H9 (cell line): ENCODE measurements at regions not wholly inside any gene's neighbourhood (a gene's known extent, or its start where the extent isn't known, plus 50 kb on each side); places are given as distances from the start of the nearest gene placed in this dataset.
"Not testable (repeated sequence)": the region's sequence is repeated elsewhere in the genome, so short reads cannot be mapped to it uniquely, and the experiment has no call there.

ENCODE experiments used
- DNase-seq: peaks from one replicate; pipeline ENCODE4 v3.0.0-alpha.2; 2017
- H2AFZ ChIP-seq: one replicate; pipeline ENCODE4 v1.6.1; 2013; ENCODE audit warnings: mild to moderate bottlenecking, low read length, control low read depth, moderate library complexity
- H2AK5ac ChIP-seq: 2 replicates; pipeline ENCODE4 v1.6.1; 2013; ENCODE audit warnings: low read length, control low read depth, mixed read lengths; ENCODE audit not compliant: insufficient read length
- H2BK120ac ChIP-seq: one replicate; pipeline ENCODE4 v1.6.1; 2013; ENCODE audit warnings: low read depth, mild to moderate bottlenecking, low read length, control low read depth, inconsistent platforms; ENCODE audit not compliant: poor library complexity, severe bottlenecking
- H2BK12ac ChIP-seq: 2 replicates; pipeline ENCODE4 v1.6.1; 2013; ENCODE audit warnings: low read length, control low read depth, mixed read lengths, low read depth; ENCODE audit not compliant: insufficient read length
- H2BK15ac ChIP-seq: 2 replicates; pipeline ENCODE4 v1.6.1; 2013; ENCODE audit warnings: low read depth, low read length, control low read depth
- H2BK20ac ChIP-seq: one replicate; pipeline ENCODE4 v1.6.1; 2013; ENCODE audit warnings: low read depth, mild to moderate bottlenecking, low read length, control low read depth, inconsistent platforms; ENCODE audit not compliant: poor library complexity, severe bottlenecking
- H2BK5ac ChIP-seq: 2 replicates; pipeline ENCODE4 v1.6.1; 2013; ENCODE audit warnings: low read length, control low read depth, mixed read lengths; ENCODE audit not compliant: insufficient read length
- H3K14ac ChIP-seq: 2 replicates; pipeline ENCODE4 v1.6.1; 2013; ENCODE audit warnings: low read length, control low read depth; ENCODE audit not compliant: insufficient read depth
- H3K18ac ChIP-seq: 2 replicates; pipeline ENCODE4 v1.6.1; 2013; ENCODE audit warnings: low read depth, mild to moderate bottlenecking, mixed read lengths, low read length, control low read depth; ENCODE audit not compliant: insufficient read length
- H3K23ac ChIP-seq: 2 replicates; pipeline ENCODE4 v1.6.1; 2013; ENCODE audit warnings: low read length, control low read depth, mixed read lengths, low read depth; ENCODE audit not compliant: insufficient read length
- H3K23me2 ChIP-seq: 2 replicates; pipeline ENCODE4 v1.6.1; 2013; ENCODE audit warnings: low read depth, mild to moderate bottlenecking, mixed read lengths, low read length, control low read depth; ENCODE audit not compliant: insufficient read length, poor library complexity, severe bottlenecking
- H3K27ac ChIP-seq: 2 replicates; pipeline ENCODE4 v1.5.1; 2013; ENCODE audit warnings: low read length, control low read depth, mixed read lengths, low read depth; ENCODE audit not compliant: insufficient read length
- H3K27me3 ChIP-seq: 2 replicates; pipeline ENCODE4 v1.6.1; 2013; ENCODE audit warnings: low read length, control low read depth, inconsistent platforms; ENCODE audit not compliant: insufficient read depth
- H3K4ac ChIP-seq: 2 replicates; pipeline ENCODE4 v1.6.1; 2013; ENCODE audit warnings: low read depth, mild to moderate bottlenecking, control low read depth, inconsistent platforms, low read length, moderate library complexity
- H3K4me1 ChIP-seq: 2 replicates; pipeline ENCODE4 v1.6.1; 2013; ENCODE audit warnings: low read length, control low read depth, inconsistent platforms; ENCODE audit not compliant: insufficient read depth
- H3K4me2 ChIP-seq: 2 replicates; pipeline ENCODE4 v1.6.1; 2013; ENCODE audit warnings: low read length, control low read depth, mixed read lengths; ENCODE audit not compliant: insufficient read length, insufficient read depth
- H3K56ac ChIP-seq: 2 replicates; pipeline ENCODE4 v1.6.1; 2013; ENCODE audit warnings: low read depth, mild to moderate bottlenecking, mixed read lengths, low read length, control low read depth; ENCODE audit not compliant: insufficient read length
- H3K79me1 ChIP-seq: 2 replicates; pipeline ENCODE4 v1.6.1; 2013; ENCODE audit warnings: low read depth, mild to moderate bottlenecking, moderate library complexity, low read length, control low read depth, inconsistent platforms; ENCODE audit not compliant: insufficient read depth, poor library complexity, severe bottlenecking
- H3K79me2 ChIP-seq: 2 replicates; pipeline ENCODE4 v1.6.1; 2013; ENCODE audit warnings: low read length, control low read depth, inconsistent platforms; ENCODE audit not compliant: insufficient read depth
- H3K9ac ChIP-seq: 2 replicates; pipeline ENCODE4 v1.6.1; 2013; ENCODE audit warnings: low read length, control low read depth, mixed read lengths; ENCODE audit not compliant: insufficient read length; ENCODE audit errors: extremely low read depth
- H3K9me3 ChIP-seq: one replicate; pipeline ENCODE4 v1.6.1; 2013; ENCODE audit warnings: low read depth, low read length, inconsistent platforms; ENCODE audit not compliant: control insufficient read depth
- H3T11ph ChIP-seq: one replicate; pipeline ENCODE4 v1.6.1; 2013; ENCODE audit warnings: mild to moderate bottlenecking, low read length, control low read depth, inconsistent platforms
- H4K20me1 ChIP-seq: one replicate; pipeline ENCODE4 v1.6.1; 2013; ENCODE audit not compliant: control insufficient read depth, insufficient read length, insufficient read depth
- H4K5ac ChIP-seq: 2 replicates; pipeline ENCODE4 v1.6.1; 2013; ENCODE audit warnings: low read depth, mild to moderate bottlenecking, mixed read lengths, low read length, control low read depth; ENCODE audit not compliant: insufficient read length
- H4K8ac ChIP-seq: replicated peaks from 2 replicates; pipeline ENCODE4 v1.6.1; 2013; ENCODE audit warnings: low read length, control low read depth, mixed read lengths, low read depth; ENCODE audit not compliant: insufficient read length
- H4K91ac ChIP-seq: 2 replicates; pipeline ENCODE4 v1.6.1; 2013; ENCODE audit warnings: low read depth, mild to moderate bottlenecking, moderate library complexity, mixed read lengths, low read length, control low read depth; ENCODE audit not compliant: insufficient read length
- H3K27ac Mint-ChIP-seq, 3 experiments: 2 replicates in 2 of 3; 3 replicates in 1 of 3; pipeline ENCODE4 v1.8.0; 2020 to 2021; ENCODE audit warnings: mixed read lengths in 3 of 3, mild to moderate bottlenecking in 1 of 3, moderate library complexity in 1 of 3
- H3K27me3 Mint-ChIP-seq: 2 replicates; pipeline ENCODE4 v1.8.0; 2021; ENCODE audit warnings: low read depth, mild to moderate bottlenecking, moderate library complexity, mixed read lengths
- H3K36me3 Mint-ChIP-seq, 3 experiments: 2 replicates in 2 of 3; 3 replicates in 1 of 3; pipeline ENCODE4 v1.8.0; 2020 to 2021; ENCODE audit warnings: low read depth in 3 of 3, mixed read lengths in 3 of 3; ENCODE audit not compliant: insufficient read depth in 1 of 3
- H3K4me1 Mint-ChIP-seq, 2 experiments: 2 replicates each; pipeline ENCODE4 v1.8.0; 2020; ENCODE audit warnings: mixed read lengths in 2 of 2
- H3K4me3 Mint-ChIP-seq, 2 experiments: 2 replicates in 1 of 2; 3 replicates in 1 of 2; pipeline ENCODE4 v1.8.0; 2020 to 2021; ENCODE audit warnings: mild to moderate bottlenecking in 2 of 2, mixed read lengths in 2 of 2, moderate library complexity in 1 of 2
- H3K9me3 Mint-ChIP-seq, 2 experiments: 2 replicates in 1 of 2; 3 replicates in 1 of 2; pipeline ENCODE4 v1.8.0; 2020; ENCODE audit warnings: mild to moderate bottlenecking in 2 of 2, mixed read lengths in 2 of 2, moderate library complexity in 1 of 2
- WGBS: extraction: QIAGEN DNeasy Blood & Tissue Kit; methylation state at CpG from one replicate; pipeline ENCODE4 v1.1.7; 2013; ENCODE audit warnings: missing lambda C conversion rate, low lambda C conversion rate, mixed read lengths; ENCODE audit not compliant: insufficient read length; ENCODE audit errors: extremely low coverage; 5-methylcytosine and 5-hydroxymethylcytosine counted together
- TF ChIP-seq, protein P1 (sequence below): fragments of 200-600 bp; sonication (generic); conservative IDR thresholded peaks from 3 replicates; pipeline ENCODE4 v1.8.0; 2021; ENCODE audit warnings: antibody characterized with exemption, mild to moderate bottlenecking

GRCh38 chr4:135464311-135464710, 1262.7 kb upstream of the PABPC4L start:
- no peak overlapping the region for H4K91ac ChIP-seq
- H2AFZ ChIP-seq = no peak overlapping the region
- no peak overlapping the region for H2BK20ac ChIP-seq
- H3K23me2 ChIP-seq = no peaks in the 10 kb centered on the region
- no peaks in the 10 kb centered on the region for H3K27me3 ChIP-seq
- no peak overlapping the region for H2BK15ac ChIP-seq
- no peak overlapping the region for H3K4ac ChIP-seq
- Mint-ChIP-seq H3K4me3 (no peak overlapping the region), H3K4me1 (no peaks in the 10 kb centered on the region), H3K27ac (no peak overlapping the region), H3K9me3 (peaks cover 2 to 3% of the 10 kb centered on the region in 2 experiments; a peak in 3 of 5 replicates), H3K36me3 (no peaks in the 10 kb centered on the region; a peak in 2 of 7 replicates), H3K27me3 (no peaks in the 10 kb centered on the region)
- no CpG with 5 or more reads among the region's 7 CpGs for WGBS
- H3K14ac ChIP-seq = no peak overlapping the region
- no peak overlapping the region for H3T11ph ChIP-seq
- H3K4me2 ChIP-seq = no peak overlapping the region
- H4K8ac ChIP-seq = no peak overlapping the region
- no peak overlapping the region for H3K56ac ChIP-seq
- H2BK12ac ChIP-seq = no peak overlapping the region
- H3K79me1 ChIP-seq = no peaks in the 10 kb centered on the region
- H3K27ac ChIP-seq = no peak overlapping the region
- no peak for DNase-seq
- H3K4me1 ChIP-seq = no peaks in the 10 kb centered on the region
- TF ChIP-seq, protein P1, sequence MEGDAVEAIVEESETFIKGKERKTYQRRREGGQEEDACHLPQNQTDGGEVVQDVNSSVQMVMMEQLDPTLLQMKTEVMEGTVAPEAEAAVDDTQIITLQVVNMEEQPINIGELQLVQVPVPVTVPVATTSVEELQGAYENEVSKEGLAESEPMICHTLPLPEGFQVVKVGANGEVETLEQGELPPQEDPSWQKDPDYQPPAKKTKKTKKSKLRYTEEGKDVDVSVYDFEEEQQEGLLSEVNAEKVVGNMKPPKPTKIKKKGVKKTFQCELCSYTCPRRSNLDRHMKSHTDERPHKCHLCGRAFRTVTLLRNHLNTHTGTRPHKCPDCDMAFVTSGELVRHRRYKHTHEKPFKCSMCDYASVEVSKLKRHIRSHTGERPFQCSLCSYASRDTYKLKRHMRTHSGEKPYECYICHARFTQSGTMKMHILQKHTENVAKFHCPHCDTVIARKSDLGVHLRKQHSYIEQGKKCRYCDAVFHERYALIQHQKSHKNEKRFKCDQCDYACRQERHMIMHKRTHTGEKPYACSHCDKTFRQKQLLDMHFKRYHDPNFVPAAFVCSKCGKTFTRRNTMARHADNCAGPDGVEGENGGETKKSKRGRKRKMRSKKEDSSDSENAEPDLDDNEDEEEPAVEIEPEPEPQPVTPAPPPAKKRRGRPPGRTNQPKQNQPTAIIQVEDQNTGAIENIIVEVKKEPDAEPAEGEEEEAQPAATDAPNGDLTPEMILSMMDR = no peak
- H2BK120ac ChIP-seq = no peak overlapping the region
- no peak overlapping the region for H3K9ac ChIP-seq
- H4K5ac ChIP-seq = no peak overlapping the region
- no peaks in the 10 kb centered on the region for H3K79me2 ChIP-seq
- H2BK5ac ChIP-seq = no peak overlapping the region
- H3K23ac ChIP-seq = no peak overlapping the region
- H4K20me1 ChIP-seq = no peaks in the 10 kb centered on the region
- no peaks in the 10 kb centered on the region for H3K9me3 ChIP-seq
- H3K18ac ChIP-seq = no peak overlapping the region
- no peak overlapping the region for H2AK5ac ChIP-seq

- not testable (repeated sequence) for H3K14ac ChIP-seq, H2BK5ac ChIP-seq, H3K4me1 ChIP-seq, H4K5ac ChIP-seq, DNase-seq, H3K4ac ChIP-seq, H3K4me3 Mint-ChIP-seq, H3K23ac ChIP-seq, H3K27me3 Mint-ChIP-seq, H3K9ac ChIP-seq, H3K23me2 ChIP-seq, H2BK15ac ChIP-seq, H3K36me3 Mint-ChIP-seq, H2AFZ ChIP-seq, H3K27ac Mint-ChIP-seq, H3K9me3 Mint-ChIP-seq, H4K20me1 ChIP-seq, H3K9me3 ChIP-seq, H4K91ac ChIP-seq, H3K27ac ChIP-seq, H3K4me1 Mint-ChIP-seq, H2AK5ac ChIP-seq, H3K56ac ChIP-seq, H4K8ac ChIP-seq, H3K79me2 ChIP-seq, H3K18ac ChIP-seq, H2BK120ac ChIP-seq, H2BK20ac ChIP-seq, H3K27me3 ChIP-seq, H3K79me1 ChIP-seq, H3K4me2 ChIP-seq, H3T11ph ChIP-seq, H2BK12ac ChIP-seq
- WGBS = no CpG with 5 or more reads among the region's 22 CpGs
These were observed 1246.0 kb upstream of the PABPC4L start for GRCh38 chr4:135447598-135447997.
